ENCODE measurements at regions not wholly inside any gene's neighbourhood (a gene's known extent, or its start where the extent isn't known, plus 50 kb on each side); places are given as distances from the start of the nearest gene placed in this dataset.
"Not testable (repeated sequence)": the region's sequence is repeated elsewhere in the genome, so short reads cannot be mapped to it uniquely, and the experiment has no call there.

DNA sequence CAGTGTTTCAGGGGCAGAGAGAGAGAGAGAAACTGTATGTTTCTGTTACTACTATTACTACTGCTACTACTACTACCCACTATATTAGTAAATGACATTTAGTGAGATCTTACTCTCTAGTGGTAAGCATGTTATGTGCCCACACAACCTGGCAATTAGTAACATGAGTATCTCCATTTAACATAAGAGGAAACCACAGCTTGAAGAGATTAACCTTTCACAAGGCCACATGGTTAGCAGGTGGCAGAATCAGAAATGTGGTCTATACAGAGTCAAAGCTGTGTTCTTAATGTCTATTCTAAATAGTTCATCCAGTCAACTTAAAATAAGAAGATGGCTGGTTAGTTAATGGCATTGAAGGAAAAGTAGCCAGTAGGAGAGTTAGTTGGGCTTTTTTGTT is 961.6 kb downstream of the MCTP2 start:
- DNase-seq (ENCODE audit: insufficient read length, low spot score) (no peak), FAIRE-seq (no peak)
- no peak for TF ChIP-seq POLR2A (IDR thresholded peaks at IDR 0.05; ENCODE audit: low read depth, low read length)

DNA sequence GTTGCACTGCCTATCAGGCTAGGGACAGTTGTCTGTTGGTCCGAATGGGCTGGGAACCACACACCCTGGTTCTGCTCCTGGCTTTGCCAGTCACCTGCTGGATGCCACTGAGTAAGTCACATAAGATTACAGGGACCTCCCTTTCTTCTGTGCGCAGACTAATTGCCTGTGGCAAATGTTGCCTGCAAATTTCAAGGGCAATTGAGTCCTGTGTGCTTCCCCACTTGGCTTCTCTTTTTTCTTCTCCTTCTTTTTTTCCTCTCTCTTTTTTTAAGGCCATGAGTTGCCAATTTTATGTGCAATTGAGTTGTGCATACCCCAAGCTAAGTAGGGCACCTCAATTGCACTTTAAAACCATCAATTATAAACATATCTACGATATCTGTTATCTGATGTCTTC is 963.4 kb downstream of the MCTP2 start:
- TF ChIP-seq POLR2A (IDR thresholded peaks at IDR 0.05; ENCODE audit: low read depth, low read length), result no peak
- FAIRE-seq (no peak), DNase-seq (ENCODE audit: insufficient read length, low spot score) (no peak)

DNA sequence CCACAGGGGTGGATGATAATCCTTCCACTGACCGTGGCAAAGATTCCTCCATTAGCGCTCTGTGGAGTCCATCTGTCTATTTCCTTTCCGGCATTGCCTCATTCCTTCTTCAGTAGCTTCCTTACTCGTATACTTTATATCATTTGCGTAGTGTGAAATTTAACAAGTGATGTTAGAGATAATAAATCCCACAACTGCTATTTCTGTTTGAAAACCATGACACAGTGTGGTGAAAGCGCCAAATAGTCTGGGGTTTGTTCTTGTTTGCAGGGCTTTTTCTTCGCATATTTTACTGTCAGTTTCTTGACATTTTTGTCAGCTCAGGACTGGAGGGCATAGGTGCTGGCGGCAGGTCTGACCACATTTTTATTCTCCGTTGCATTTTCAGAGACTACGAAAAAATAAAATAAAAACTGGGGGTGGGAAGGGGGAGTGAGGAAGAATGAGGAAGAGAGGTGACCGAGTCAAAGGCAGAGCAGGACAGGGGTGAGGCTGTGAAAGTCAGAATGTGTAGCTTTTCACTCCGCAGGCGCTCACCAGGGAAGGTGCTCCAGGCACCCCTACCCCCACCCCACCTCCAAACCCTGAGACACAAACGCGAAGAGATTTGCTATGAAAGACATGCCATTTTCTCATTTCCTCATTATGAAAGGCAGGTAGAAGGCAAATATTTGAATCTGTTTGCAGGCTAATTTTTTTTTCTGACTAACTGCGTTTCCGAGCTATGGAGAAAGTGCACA is 965.0 kb downstream of the MCTP2 start:
- DNase-seq (ENCODE audit: insufficient read length, low spot score), result no peak
- no peak for TF ChIP-seq POLR2A (IDR thresholded peaks at IDR 0.05; ENCODE audit: low read depth, low read length)
- FAIRE-seq, result no peak

DNA sequence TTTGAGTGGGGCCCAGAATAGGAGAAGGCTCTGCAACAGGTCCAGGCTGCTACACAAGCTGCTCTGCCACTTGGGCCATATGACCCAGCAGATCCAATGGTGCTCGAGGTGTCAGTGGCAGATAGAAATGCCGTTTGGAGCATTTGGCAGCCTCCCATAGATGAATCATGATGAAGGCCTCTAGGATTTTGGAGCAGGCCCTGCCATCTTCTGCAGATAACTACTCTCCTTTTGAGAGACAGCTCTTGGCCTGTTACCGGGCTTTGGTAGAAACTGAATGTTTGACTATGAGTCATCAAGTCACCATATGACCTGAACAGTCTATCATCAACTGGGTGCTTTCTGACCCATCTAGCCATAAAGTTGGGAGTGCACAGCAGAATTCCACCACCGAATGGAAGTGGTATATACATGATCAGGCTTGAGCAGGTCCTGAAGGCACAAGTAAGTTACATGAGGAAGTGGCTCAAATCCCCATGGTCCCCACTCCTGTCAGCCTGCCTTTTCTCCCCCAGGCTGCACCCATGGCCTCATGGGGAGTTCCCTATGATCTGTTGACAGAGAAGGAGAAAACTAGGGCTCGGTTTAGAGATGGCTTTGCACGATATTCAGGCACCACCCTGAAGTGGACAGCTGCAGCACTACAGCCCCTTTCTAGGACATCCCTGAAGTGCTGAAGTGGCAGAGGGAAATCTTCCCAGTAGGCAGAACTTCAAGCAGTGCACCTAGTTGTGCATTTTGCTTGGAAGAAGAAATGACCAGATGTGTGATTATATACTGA is 971.4 kb downstream of the MCTP2 start:
- no peak for DNase-seq (ENCODE audit: insufficient read length, low spot score)
- FAIRE-seq, result no peak
- no peak for TF ChIP-seq POLR2A (IDR thresholded peaks at IDR 0.05; ENCODE audit: low read depth, low read length)

DNA sequence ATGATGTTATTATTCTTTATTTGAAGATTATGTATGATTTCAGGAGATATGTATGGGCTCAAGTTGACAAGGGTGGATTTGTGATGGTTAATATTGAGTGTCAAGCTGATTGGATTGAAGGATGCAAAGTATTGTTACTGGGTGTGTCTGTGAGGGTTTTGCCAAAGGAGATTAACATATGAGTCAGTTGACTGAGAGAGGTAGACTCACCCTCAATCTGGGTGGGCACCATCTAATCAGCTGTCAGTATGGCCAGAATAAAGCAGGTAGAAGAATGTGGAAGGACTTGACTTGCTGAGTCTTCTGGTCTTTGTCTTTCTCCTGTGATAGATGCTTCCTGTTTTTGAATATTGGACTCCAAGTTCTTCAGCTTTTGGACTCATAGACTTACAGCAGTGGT is 973.7 kb downstream of the MCTP2 start:
- TF ChIP-seq POLR2A (IDR thresholded peaks at IDR 0.05; ENCODE audit: low read depth, low read length), result no peak
- FAIRE-seq (no peak), DNase-seq (ENCODE audit: insufficient read length, low spot score) (no peak)

DNA sequence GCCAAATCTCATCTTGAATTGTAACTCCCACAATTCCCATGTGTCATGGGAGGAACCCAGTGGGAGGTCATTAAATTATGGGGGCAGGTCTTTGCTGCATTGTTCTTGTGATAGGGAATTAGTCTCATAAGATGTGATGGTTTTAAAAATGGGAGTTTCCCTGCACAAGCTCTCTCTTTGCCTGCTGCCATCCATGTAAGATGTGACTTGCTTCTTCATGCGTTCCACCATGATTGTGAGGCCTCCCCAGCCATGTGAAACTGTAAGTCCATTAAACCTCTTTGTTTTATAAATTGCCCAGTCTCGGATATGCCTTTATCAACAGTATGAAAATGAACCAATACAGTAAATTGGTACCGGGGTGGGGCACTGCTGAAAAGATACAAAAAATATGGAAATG is 974.5 kb downstream of the MCTP2 start:
- not testable (repeated sequence) for FAIRE-seq; DNase-seq (ENCODE audit: insufficient read length, low spot score)

DNA sequence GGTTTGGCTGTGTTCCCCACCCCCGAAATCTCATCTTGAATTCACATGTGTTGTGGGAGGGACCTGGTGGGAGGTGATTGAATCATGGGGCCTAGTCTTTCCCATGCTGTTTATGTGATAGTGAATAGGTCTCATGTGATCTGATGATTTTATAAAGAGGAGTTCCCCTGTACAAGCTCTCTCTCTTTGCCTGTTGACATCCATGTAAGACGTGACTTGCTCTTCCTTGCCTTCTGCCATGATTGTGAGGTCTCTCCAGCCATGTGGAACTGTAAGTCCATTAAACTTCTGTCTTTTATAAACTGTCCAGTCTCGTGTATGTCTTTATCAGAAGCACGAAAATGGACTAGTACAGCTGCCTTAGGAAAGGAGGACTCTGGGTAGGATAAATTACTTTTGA is 976.7 kb downstream of the MCTP2 start:
- no peak for FAIRE-seq
- DNase-seq (ENCODE audit: insufficient read length, low spot score), result no peak
- TF ChIP-seq POLR2A (IDR thresholded peaks at IDR 0.05; ENCODE audit: low read depth, low read length), result no peak

DNA sequence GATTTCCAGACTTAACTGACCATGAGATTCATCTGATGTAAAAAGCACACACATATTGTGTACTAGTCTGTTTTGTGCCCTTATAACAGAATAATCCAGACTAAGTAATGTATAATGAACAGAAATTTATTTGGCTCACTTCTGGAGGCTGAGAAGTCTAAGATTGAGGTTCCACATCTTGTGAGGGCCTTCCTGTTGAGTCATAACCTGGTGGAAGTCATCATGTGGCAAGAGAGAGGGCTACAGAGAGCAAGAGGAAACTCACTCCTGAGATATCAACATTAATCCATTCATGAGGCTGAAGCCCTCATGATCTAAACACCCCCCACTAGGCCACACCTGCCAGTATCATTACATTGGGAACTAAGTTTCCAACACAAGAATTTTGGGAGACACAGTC is 977.6 kb downstream of the MCTP2 start:
- DNase-seq (ENCODE audit: insufficient read length, low spot score) (no peak), FAIRE-seq (no peak)
- TF ChIP-seq POLR2A (IDR thresholded peaks at IDR 0.05; ENCODE audit: low read depth, low read length), result no peak

DNA sequence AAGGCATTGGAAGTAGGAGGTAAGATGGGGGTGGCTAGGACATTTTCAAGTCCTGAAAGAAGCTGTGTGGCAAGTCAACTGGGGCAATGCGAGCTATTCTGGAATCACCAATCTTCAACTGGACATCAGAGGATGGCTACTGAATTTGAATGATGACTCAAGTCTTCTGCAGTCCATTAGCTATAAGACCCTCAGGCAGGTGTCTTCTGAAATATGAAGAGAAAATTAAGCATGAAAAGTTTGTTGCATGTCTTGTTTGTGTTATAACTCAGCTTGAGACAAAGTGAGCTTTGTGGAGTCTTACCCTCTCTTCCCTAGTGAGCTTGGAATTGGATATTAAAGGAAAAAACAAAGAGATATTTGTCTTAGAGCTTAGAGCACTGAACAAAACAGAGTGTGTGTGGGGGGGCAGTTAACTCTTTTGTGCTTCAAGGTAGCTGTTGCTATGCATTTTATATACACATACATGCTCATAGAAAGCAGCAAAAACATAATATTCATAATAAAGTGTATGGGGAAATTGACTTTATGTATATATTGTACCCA is 979.1 kb downstream of the MCTP2 start:
- no peak for TF ChIP-seq POLR2A (IDR thresholded peaks at IDR 0.05; ENCODE audit: low read depth, low read length)
- no peak for FAIRE-seq
- no peak for DNase-seq (ENCODE audit: insufficient read length, low spot score)

DNA sequence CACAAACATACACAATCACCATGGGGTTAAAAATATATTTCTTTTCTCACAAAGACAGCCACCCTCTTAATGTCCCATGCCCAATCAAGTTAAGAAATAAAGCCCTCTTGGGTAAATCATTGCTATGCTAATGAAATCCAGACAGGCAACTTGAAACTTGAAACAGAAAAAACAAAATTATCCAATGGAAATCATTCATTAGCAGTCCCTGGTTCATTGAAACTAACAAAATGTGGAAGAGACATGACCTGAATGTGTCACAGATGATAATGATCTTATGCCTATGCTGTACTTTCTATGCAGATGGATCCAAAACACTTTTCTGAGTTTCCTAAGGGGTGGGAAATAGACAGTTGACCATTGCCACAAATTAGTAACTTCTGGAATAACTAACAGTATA is 983.7 kb downstream of the MCTP2 start:
- FAIRE-seq (no peak), DNase-seq (ENCODE audit: insufficient read length, low spot score) (no peak)

DNA sequence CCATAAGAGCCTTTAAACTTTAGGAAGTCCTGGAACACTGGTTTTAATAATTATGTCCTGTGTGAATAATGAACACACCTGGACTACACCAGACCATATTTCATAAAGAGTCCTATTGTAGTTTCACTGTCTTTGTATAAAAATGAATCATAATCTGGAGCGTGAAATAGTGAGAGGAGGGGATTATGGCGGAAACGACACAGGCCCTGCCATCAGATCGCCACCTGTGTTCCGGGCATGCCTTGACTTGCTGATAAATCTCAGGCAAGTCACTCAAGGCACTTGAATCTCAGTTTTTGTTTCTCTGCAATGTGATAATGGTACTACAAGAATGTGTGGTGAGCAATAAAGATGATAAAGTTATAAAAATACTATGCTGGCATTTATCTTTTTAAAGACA is 995.5 kb downstream of the MCTP2 start:
- no peak for DNase-seq (ENCODE audit: insufficient read length, low spot score)
- TF ChIP-seq POLR2A (IDR thresholded peaks at IDR 0.05; ENCODE audit: low read depth, low read length), result no peak
- no peak for FAIRE-seq

More for the DNA sequence above, 983.7 kb downstream of the MCTP2 start:
- TF ChIP-seq POLR2A (IDR thresholded peaks at IDR 0.05; ENCODE audit: low read depth, low read length), result no peak

DNA sequence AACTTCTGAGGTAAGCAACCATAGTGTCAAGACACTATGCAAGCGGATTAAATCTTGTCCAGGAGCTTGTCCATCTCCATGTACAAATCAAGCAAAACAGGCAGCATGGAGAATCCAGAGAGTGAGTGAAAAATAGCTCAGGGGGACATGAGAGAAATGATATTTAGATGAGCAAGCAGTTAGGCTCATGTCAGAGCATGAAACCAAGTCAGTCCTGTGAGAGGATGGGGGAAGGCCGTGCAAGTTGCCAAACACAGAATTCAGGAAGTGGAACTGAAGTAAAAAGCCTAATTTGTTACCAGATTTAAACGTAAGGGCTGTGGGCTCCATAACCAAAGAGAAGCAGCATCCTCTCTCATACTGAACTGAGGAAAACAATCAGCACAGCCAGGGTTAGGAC is 995.9 kb downstream of the MCTP2 start:
- no peak for TF ChIP-seq POLR2A (IDR thresholded peaks at IDR 0.05; ENCODE audit: low read depth, low read length)
- FAIRE-seq (no peak), DNase-seq (ENCODE audit: insufficient read length, low spot score) (no peak)

DNA sequence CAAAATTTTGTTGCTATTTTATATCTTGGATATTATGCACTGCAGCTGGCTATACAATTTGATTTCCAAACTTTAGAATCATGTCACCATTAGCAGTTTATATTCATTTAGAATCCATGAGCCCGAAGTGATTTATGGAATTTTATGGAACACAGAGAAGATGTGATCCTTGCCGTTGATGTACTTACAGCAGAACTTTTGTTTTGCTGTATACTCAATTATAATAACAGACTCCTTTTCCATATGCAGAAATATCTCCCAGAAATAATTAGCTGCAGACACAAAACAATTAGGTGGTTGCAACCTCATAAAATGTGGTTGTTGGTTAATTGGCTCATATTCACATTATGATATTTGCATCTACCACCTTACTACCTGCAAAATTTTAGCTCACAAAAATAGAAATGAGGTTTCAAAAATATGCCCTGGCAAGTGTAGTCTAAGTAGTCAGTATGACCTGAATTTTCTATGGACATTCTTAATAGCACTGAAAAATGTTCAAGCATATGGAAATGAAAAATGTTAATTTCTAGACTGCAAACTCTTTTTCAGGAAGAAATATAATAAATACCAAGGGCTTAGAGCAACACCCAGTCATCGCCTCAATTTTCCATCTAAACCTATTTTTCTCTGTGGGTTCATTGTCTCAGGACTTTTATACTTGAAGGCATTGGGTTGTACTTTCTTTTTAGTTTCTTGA is 997.6 kb downstream of the MCTP2 start:
- FAIRE-seq (no peak), DNase-seq (ENCODE audit: insufficient read length, low spot score) (no peak)
- no peak for TF ChIP-seq POLR2A (IDR thresholded peaks at IDR 0.05; ENCODE audit: low read depth, low read length)

DNA sequence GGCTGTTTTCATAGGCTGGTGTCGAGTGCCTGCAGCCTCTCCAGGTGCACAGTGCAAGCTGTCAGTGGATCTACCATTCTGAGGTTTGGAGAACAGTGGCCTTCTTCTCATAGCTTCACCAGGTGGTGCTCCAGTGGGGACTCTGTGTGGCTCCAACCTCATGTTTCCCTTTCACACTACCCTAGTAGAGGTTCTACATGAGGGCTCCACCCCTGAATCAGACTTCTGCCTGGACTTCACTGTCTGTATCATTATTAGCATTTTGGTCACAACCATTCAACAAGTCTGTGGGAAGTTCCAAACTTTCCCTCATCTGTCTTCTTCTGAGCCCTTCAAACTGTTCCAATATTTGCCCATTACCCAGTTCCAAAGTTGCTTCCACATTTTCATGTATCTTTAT is 1003.7 kb downstream of the MCTP2 start:
- no peak for FAIRE-seq
- DNase-seq (ENCODE audit: insufficient read length, low spot score), result no peak
- TF ChIP-seq POLR2A (IDR thresholded peaks at IDR 0.05; ENCODE audit: low read depth, low read length), result no peak
